Bronchial epithelial cell (primary cell): ENCODE measurements at regions not wholly inside any gene's neighbourhood (a gene's known extent, or its start where the extent isn't known, plus 50 kb on each side); places are given as distances from the start of the nearest gene placed in this dataset.

Experiments used
- DNase-seq: peaks from one replicate; pipeline ENCODE4 v3.0.0-alpha.2; 2010; ENCODE audit warnings: low read depth
- FAIRE-seq: peaks from 2 replicates; lab custom pipeline; 2011; peaks lifted over from hg19 to GRCh38; lab: Jason Lieb, UNC
- H3K27me3 ChIP-seq: 2 replicates; pipeline ENCODE4 v1.5.1; 2011; ENCODE audit warnings: low read length; ENCODE audit not compliant: control insufficient read depth, insufficient read depth
- H3K36me3 ChIP-seq: 2 replicates; pipeline ENCODE4 v1.5.1; 2011; ENCODE audit warnings: low read length; ENCODE audit not compliant: control insufficient read depth, insufficient read depth
- H3K4me3 ChIP-seq: 2 replicates; pipeline ENCODE4 v1.5.1; 2011; ENCODE audit warnings: mild to moderate bottlenecking, low read depth, low read length, control low read depth
- CTCF ChIP-seq: IDR thresholded peaks from 2 replicates; pipeline ENCODE4 v1.5.1; 2011; ENCODE audit warnings: mild to moderate bottlenecking, moderate library complexity, low read length, control low read depth, inconsistent platforms; ENCODE audit not compliant: insufficient read depth, severe bottlenecking

- TF ChIP-seq CTCF: no peak
- DNase-seq (no peak), FAIRE-seq (no peak)
- Histone ChIP-seq H3K36me3 (no peaks in the 10 kb centered on the region), H3K4me3 (no peak overlapping the region), H3K27me3 (no peaks in the 10 kb centered on the region)
These were observed 50.0 kb upstream of the TSC22D2 start for GRCh38 chr3:150357923-150358607.

GRCh38 chr3:150357140-150357539 is 51.0 kb upstream of the TSC22D2 start:
- H3K36me3 ChIP-seq: no peaks in the 10 kb centered on the region
- TF ChIP-seq CTCF: no peak
- FAIRE-seq: no peak
- no peaks in the 10 kb centered on the region for H3K27me3 ChIP-seq
- no peak for DNase-seq
- no peak overlapping the region for H3K4me3 ChIP-seq

- Histone ChIP-seq H3K36me3 (no peaks in the 10 kb centered on the region), H3K4me3 (no peak overlapping the region), H3K27me3 (no peaks in the 10 kb centered on the region)
- no peak for TF ChIP-seq CTCF
- DNase-seq: no peak
- FAIRE-seq: no peak
These were observed 52.5 kb upstream of the TSC22D2 start for GRCh38 chr3:150355574-150355973.

- FAIRE-seq (no peak), DNase-seq (no peak)
- TF ChIP-seq CTCF: no peak
These were observed 55.2 kb upstream of the TSC22D2 start for GRCh38 chr3:150352931-150353330.

GRCh38 chr3:150351398-150351797 is 56.7 kb upstream of the TSC22D2 start:
- no peaks in the 10 kb centered on the region for H3K36me3 ChIP-seq
- TF ChIP-seq CTCF: no peak
- H3K27me3 ChIP-seq: no peaks in the 10 kb centered on the region
- H3K4me3 ChIP-seq: no peak overlapping the region
- no peak for FAIRE-seq
- peak; percentile 98 for DNase-seq

More at GRCh38 chr3:150352931-150353330, 55.2 kb upstream of the TSC22D2 start:
- H3K36me3 ChIP-seq: no peaks in the 10 kb centered on the region
- no peaks in the 10 kb centered on the region for H3K27me3 ChIP-seq
- no peak overlapping the region for H3K4me3 ChIP-seq
